H9 (cell line): ENCODE measurements at regions not wholly inside any gene's neighbourhood (a gene's known extent, or its start where the extent isn't known, plus 50 kb on each side); places are given as distances from the start of the nearest gene placed in this dataset.

Experiments used
- DNase-seq: peaks from one replicate; pipeline ENCODE4 v3.0.0-alpha.2; 2017
- H2AFZ ChIP-seq: one replicate; pipeline ENCODE4 v1.6.1; 2013; ENCODE audit warnings: mild to moderate bottlenecking, low read length, control low read depth, moderate library complexity
- H2AK5ac ChIP-seq: 2 replicates; pipeline ENCODE4 v1.6.1; 2013; ENCODE audit warnings: low read length, control low read depth, mixed read lengths; ENCODE audit not compliant: insufficient read length
- H2BK120ac ChIP-seq: one replicate; pipeline ENCODE4 v1.6.1; 2013; ENCODE audit warnings: low read depth, mild to moderate bottlenecking, low read length, control low read depth, inconsistent platforms; ENCODE audit not compliant: poor library complexity, severe bottlenecking
- H2BK12ac ChIP-seq: 2 replicates; pipeline ENCODE4 v1.6.1; 2013; ENCODE audit warnings: low read length, control low read depth, mixed read lengths, low read depth; ENCODE audit not compliant: insufficient read length
- H2BK15ac ChIP-seq: 2 replicates; pipeline ENCODE4 v1.6.1; 2013; ENCODE audit warnings: low read depth, low read length, control low read depth
- H2BK20ac ChIP-seq: one replicate; pipeline ENCODE4 v1.6.1; 2013; ENCODE audit warnings: low read depth, mild to moderate bottlenecking, low read length, control low read depth, inconsistent platforms; ENCODE audit not compliant: poor library complexity, severe bottlenecking
- H2BK5ac ChIP-seq: 2 replicates; pipeline ENCODE4 v1.6.1; 2013; ENCODE audit warnings: low read length, control low read depth, mixed read lengths; ENCODE audit not compliant: insufficient read length
- H3K14ac ChIP-seq: 2 replicates; pipeline ENCODE4 v1.6.1; 2013; ENCODE audit warnings: low read length, control low read depth; ENCODE audit not compliant: insufficient read depth
- H3K18ac ChIP-seq: 2 replicates; pipeline ENCODE4 v1.6.1; 2013; ENCODE audit warnings: low read depth, mild to moderate bottlenecking, mixed read lengths, low read length, control low read depth; ENCODE audit not compliant: insufficient read length
- H3K23ac ChIP-seq: 2 replicates; pipeline ENCODE4 v1.6.1; 2013; ENCODE audit warnings: low read length, control low read depth, mixed read lengths, low read depth; ENCODE audit not compliant: insufficient read length
- H3K23me2 ChIP-seq: 2 replicates; pipeline ENCODE4 v1.6.1; 2013; ENCODE audit warnings: low read depth, mild to moderate bottlenecking, mixed read lengths, low read length, control low read depth; ENCODE audit not compliant: insufficient read length, poor library complexity, severe bottlenecking
- H3K27ac ChIP-seq: 2 replicates; pipeline ENCODE4 v1.5.1; 2013; ENCODE audit warnings: low read length, control low read depth, mixed read lengths, low read depth; ENCODE audit not compliant: insufficient read length
- H3K27me3 ChIP-seq: 2 replicates; pipeline ENCODE4 v1.6.1; 2013; ENCODE audit warnings: low read length, control low read depth, inconsistent platforms; ENCODE audit not compliant: insufficient read depth
- H3K4ac ChIP-seq: 2 replicates; pipeline ENCODE4 v1.6.1; 2013; ENCODE audit warnings: low read depth, mild to moderate bottlenecking, control low read depth, inconsistent platforms, low read length, moderate library complexity
- H3K4me1 ChIP-seq: 2 replicates; pipeline ENCODE4 v1.6.1; 2013; ENCODE audit warnings: low read length, control low read depth, inconsistent platforms; ENCODE audit not compliant: insufficient read depth
- H3K4me2 ChIP-seq: 2 replicates; pipeline ENCODE4 v1.6.1; 2013; ENCODE audit warnings: low read length, control low read depth, mixed read lengths; ENCODE audit not compliant: insufficient read length, insufficient read depth
- H3K56ac ChIP-seq: 2 replicates; pipeline ENCODE4 v1.6.1; 2013; ENCODE audit warnings: low read depth, mild to moderate bottlenecking, mixed read lengths, low read length, control low read depth; ENCODE audit not compliant: insufficient read length
- H3K79me1 ChIP-seq: 2 replicates; pipeline ENCODE4 v1.6.1; 2013; ENCODE audit warnings: low read depth, mild to moderate bottlenecking, moderate library complexity, low read length, control low read depth, inconsistent platforms; ENCODE audit not compliant: insufficient read depth, poor library complexity, severe bottlenecking
- H3K79me2 ChIP-seq: 2 replicates; pipeline ENCODE4 v1.6.1; 2013; ENCODE audit warnings: low read length, control low read depth, inconsistent platforms; ENCODE audit not compliant: insufficient read depth
- H3K9ac ChIP-seq: 2 replicates; pipeline ENCODE4 v1.6.1; 2013; ENCODE audit warnings: low read length, control low read depth, mixed read lengths; ENCODE audit not compliant: insufficient read length; ENCODE audit errors: extremely low read depth
- H3K9me3 ChIP-seq: one replicate; pipeline ENCODE4 v1.6.1; 2013; ENCODE audit warnings: low read depth, low read length, inconsistent platforms; ENCODE audit not compliant: control insufficient read depth
- H3T11ph ChIP-seq: one replicate; pipeline ENCODE4 v1.6.1; 2013; ENCODE audit warnings: mild to moderate bottlenecking, low read length, control low read depth, inconsistent platforms
- H4K20me1 ChIP-seq: one replicate; pipeline ENCODE4 v1.6.1; 2013; ENCODE audit not compliant: control insufficient read depth, insufficient read length, insufficient read depth
- H4K5ac ChIP-seq: 2 replicates; pipeline ENCODE4 v1.6.1; 2013; ENCODE audit warnings: low read depth, mild to moderate bottlenecking, mixed read lengths, low read length, control low read depth; ENCODE audit not compliant: insufficient read length
- H4K8ac ChIP-seq: replicated peaks from 2 replicates; pipeline ENCODE4 v1.6.1; 2013; ENCODE audit warnings: low read length, control low read depth, mixed read lengths, low read depth; ENCODE audit not compliant: insufficient read length
- H4K91ac ChIP-seq: 2 replicates; pipeline ENCODE4 v1.6.1; 2013; ENCODE audit warnings: low read depth, mild to moderate bottlenecking, moderate library complexity, mixed read lengths, low read length, control low read depth; ENCODE audit not compliant: insufficient read length
- H3K27ac Mint-ChIP-seq, 3 experiments: 2 replicates in 2 of 3; 3 replicates in 1 of 3; pipeline ENCODE4 v1.8.0; 2020 to 2021; ENCODE audit warnings: mixed read lengths in 3 of 3, mild to moderate bottlenecking in 1 of 3, moderate library complexity in 1 of 3
- H3K27me3 Mint-ChIP-seq: 2 replicates; pipeline ENCODE4 v1.8.0; 2021; ENCODE audit warnings: low read depth, mild to moderate bottlenecking, moderate library complexity, mixed read lengths
- H3K36me3 Mint-ChIP-seq, 3 experiments: 2 replicates in 2 of 3; 3 replicates in 1 of 3; pipeline ENCODE4 v1.8.0; 2020 to 2021; ENCODE audit warnings: low read depth in 3 of 3, mixed read lengths in 3 of 3; ENCODE audit not compliant: insufficient read depth in 1 of 3
- H3K4me1 Mint-ChIP-seq, 2 experiments: 2 replicates each; pipeline ENCODE4 v1.8.0; 2020; ENCODE audit warnings: mixed read lengths in 2 of 2
- H3K4me3 Mint-ChIP-seq, 2 experiments: 2 replicates in 1 of 2; 3 replicates in 1 of 2; pipeline ENCODE4 v1.8.0; 2020 to 2021; ENCODE audit warnings: mild to moderate bottlenecking in 2 of 2, mixed read lengths in 2 of 2, moderate library complexity in 1 of 2
- H3K9me3 Mint-ChIP-seq, 2 experiments: 2 replicates in 1 of 2; 3 replicates in 1 of 2; pipeline ENCODE4 v1.8.0; 2020; ENCODE audit warnings: mild to moderate bottlenecking in 2 of 2, mixed read lengths in 2 of 2, moderate library complexity in 1 of 2
- CTCF ChIP-seq: fragments of 200-600 bp; sonication (generic); conservative IDR thresholded peaks from 3 replicates; pipeline ENCODE4 v1.8.0; 2021; ENCODE audit warnings: antibody characterized with exemption, mild to moderate bottlenecking
- WGBS: extraction: QIAGEN DNeasy Blood & Tissue Kit; methylation state at CpG from one replicate; pipeline ENCODE4 v1.1.7; 2013; ENCODE audit warnings: missing lambda C conversion rate, low lambda C conversion rate, mixed read lengths; ENCODE audit not compliant: insufficient read length; ENCODE audit errors: extremely low coverage; 5-methylcytosine and 5-hydroxymethylcytosine counted together

- H3K4me1 Mint-ChIP-seq, result peaks cover 4 to 7% of the 10 kb centered on the region in 2 experiments; a peak in 3 of 4 replicates
- no peak for TF ChIP-seq CTCF
- H3K23ac ChIP-seq, result no peak overlapping the region
- H2BK20ac ChIP-seq, result no peak overlapping the region
- no peak overlapping the region for H2BK5ac ChIP-seq
- H3K36me3 Mint-ChIP-seq, result peaks cover 0 to 3% (median 2%) of the 10 kb centered on the region in 3 experiments; a peak in 1 of 7 replicates
- WGBS, result no CpG with 5 or more reads among the region's 4 CpGs
- no peak overlapping the region for H4K8ac ChIP-seq
- H2AK5ac ChIP-seq, result no peak overlapping the region
- no peak overlapping the region for H3K27ac ChIP-seq
- no peaks in the 10 kb centered on the region for H3K27me3 Mint-ChIP-seq
- no peak overlapping the region for H3K18ac ChIP-seq
- H3K4me3 Mint-ChIP-seq, result no peak overlapping the region
- no peak overlapping the region for H3K4me2 ChIP-seq
- H3K79me2 ChIP-seq, result no peaks in the 10 kb centered on the region
- H4K20me1 ChIP-seq, result no peaks in the 10 kb centered on the region
- H2BK12ac ChIP-seq, result no peak overlapping the region
- no peak overlapping the region for H4K5ac ChIP-seq
- no peak overlapping the region for H4K91ac ChIP-seq
- H2BK120ac ChIP-seq, result no peak overlapping the region
- no peak overlapping the region for H2AFZ ChIP-seq
- H3K9me3 Mint-ChIP-seq, result peaks cover 0 to 9% of the 10 kb centered on the region in 2 experiments; a peak in 4 of 5 replicates
- no peak overlapping the region for H3K56ac ChIP-seq
- H3K9me3 ChIP-seq, result no peaks in the 10 kb centered on the region
- H3K14ac ChIP-seq, result no peak overlapping the region
- H3K27ac Mint-ChIP-seq, result no peak overlapping the region
- no peak for DNase-seq
- no peaks in the 10 kb centered on the region for H3K79me1 ChIP-seq
- H3K23me2 ChIP-seq, result no peaks in the 10 kb centered on the region
- H3K9ac ChIP-seq, result no peak overlapping the region
- H3T11ph ChIP-seq, result no peak overlapping the region
- no peaks in the 10 kb centered on the region for H3K27me3 ChIP-seq
- no peaks in the 10 kb centered on the region for H3K4me1 ChIP-seq
- H2BK15ac ChIP-seq, result no peak overlapping the region
- H3K4ac ChIP-seq, result no peak overlapping the region
These were observed 447.7 kb upstream of the FANCL start for GRCh38 chr2:58688813-58689212.
